Esophagus muscularis mucosa (tissue), 4 donors: ENCODE measurements at regions not wholly inside any gene's neighbourhood (a gene's known extent, or its start where the extent isn't known, plus 50 kb on each side); places are given as distances from the start of the nearest gene placed in this dataset.

ENCODE experiments used
- EP300 ChIP-seq: sonication (generic); formaldehyde crosslinking; IDR thresholded peaks from one replicate; pipeline ENCODE4 v1.6.1; 2017; ENCODE audit warnings: antibody characterized with exemption
- POLR2A ChIP-seq: fragments of 450-650 bp; IDR thresholded peaks from one replicate; pipeline ENCODE4 v1.6.1; 2017; ENCODE audit warnings: antibody characterized with exemption, moderate library complexity, mild to moderate bottlenecking, low read depth
- POLR2AphosphoS5 ChIP-seq, 2 donors: sonication (generic); formaldehyde crosslinking; IDR thresholded peaks; one replicate each; pipeline ENCODE4 v1.6.1; 2017; ENCODE audit warnings: antibody characterized with exemption in 2 of 2
- TF ChIP-seq, protein P1 (sequence below), 3 experiments: fragments of 200-600 bp in 2 of 3; fragments of 450-650 bp in 1 of 3; sonication (generic) in 2 of 3; IDR thresholded peaks; one replicate each; pipeline ENCODE4 v1.5.1; 2017 to 2019; ENCODE audit warnings: antibody characterized with exemption in 3 of 3, mild to moderate bottlenecking in 2 of 3, moderate library complexity in 1 of 3

DNA sequence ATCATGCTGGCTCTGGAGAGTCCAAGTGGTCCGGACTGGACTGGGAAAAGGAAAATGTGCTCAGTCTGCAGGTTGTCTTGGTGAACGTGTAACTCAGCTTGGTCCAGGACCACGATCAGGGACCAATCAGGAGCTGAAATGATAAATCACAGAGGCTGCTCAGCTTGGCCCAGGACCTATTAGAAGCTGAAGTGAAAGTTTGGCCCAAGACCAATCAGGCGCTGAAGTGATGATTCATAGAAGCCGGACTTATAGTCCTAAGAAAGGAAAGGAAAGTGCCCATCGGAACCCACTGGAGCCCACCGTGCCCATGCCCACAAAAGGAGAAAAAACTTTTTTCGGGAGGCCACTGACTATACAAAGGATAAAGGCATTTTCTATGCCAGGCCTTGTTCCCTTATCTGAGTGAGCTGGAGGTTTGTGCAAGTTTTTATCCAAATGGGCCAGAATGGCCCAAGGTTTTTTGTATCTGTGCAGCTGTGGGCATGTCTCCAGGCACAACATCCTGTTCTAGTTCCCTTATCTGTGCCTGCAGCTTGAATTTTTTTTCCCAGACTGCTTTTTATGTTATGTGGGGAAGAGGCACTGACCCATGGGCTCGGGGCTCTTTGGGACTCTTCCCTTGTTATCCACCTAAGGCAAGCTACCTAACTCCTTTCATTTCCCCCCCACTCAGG lies 194.4 kb downstream of the FAM133A start:
- TF ChIP-seq, protein P1, sequence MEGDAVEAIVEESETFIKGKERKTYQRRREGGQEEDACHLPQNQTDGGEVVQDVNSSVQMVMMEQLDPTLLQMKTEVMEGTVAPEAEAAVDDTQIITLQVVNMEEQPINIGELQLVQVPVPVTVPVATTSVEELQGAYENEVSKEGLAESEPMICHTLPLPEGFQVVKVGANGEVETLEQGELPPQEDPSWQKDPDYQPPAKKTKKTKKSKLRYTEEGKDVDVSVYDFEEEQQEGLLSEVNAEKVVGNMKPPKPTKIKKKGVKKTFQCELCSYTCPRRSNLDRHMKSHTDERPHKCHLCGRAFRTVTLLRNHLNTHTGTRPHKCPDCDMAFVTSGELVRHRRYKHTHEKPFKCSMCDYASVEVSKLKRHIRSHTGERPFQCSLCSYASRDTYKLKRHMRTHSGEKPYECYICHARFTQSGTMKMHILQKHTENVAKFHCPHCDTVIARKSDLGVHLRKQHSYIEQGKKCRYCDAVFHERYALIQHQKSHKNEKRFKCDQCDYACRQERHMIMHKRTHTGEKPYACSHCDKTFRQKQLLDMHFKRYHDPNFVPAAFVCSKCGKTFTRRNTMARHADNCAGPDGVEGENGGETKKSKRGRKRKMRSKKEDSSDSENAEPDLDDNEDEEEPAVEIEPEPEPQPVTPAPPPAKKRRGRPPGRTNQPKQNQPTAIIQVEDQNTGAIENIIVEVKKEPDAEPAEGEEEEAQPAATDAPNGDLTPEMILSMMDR (IDR thresholded peaks at IDR 0.05) = no peak
- no peak for TF ChIP-seq POLR2AphosphoS5 (IDR thresholded peaks at IDR 0.05)
- no peak for TF ChIP-seq POLR2A
- TF ChIP-seq EP300 = no peak
